T-helper 2 cell (primary cell): ENCODE measurements at regions not wholly inside any gene's neighbourhood (a gene's known extent, or its start where the extent isn't known, plus 50 kb on each side); places are given as distances from the start of the nearest gene placed in this dataset.

Experiments used
- DNase-seq, 5 experiments: peaks; one replicate each; pipeline versions ENCODE4 v3.0.0 to v3.0.0-alpha.2; 2012 to 2022

GRCh38 chr1:234535763-234536515 is 57.0 kb upstream of the TARBP1 start:
- DNase-seq = no peak

DNA sequence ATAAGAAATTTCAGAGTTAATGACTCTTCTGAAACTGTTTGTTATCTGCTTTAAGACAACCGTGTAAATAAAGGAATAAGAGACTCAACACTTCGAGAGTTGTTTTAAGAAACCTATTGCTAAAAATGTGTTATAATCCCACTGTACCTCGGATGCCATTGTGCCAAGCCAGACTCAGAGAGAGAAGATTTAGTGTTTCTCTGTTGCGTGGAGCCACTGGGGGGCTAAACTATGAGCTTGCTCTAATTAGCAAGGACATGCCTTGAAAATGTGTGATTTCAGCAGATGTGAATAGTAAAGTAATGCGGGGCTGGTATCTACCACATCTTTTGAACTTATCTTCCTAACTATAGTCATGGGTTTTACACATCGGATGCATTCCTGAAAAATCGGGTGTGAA is 56.2 kb upstream of the TARBP1 start:
- DNase-seq = no peak

GRCh38 chr1:234533975-234534876 is 55.2 kb upstream of the TARBP1 start:
- DNase-seq = no peak

- no peak for DNase-seq
These were observed 54.3 kb upstream of the TARBP1 start for GRCh38 chr1:234533034-234533891.

- no peak for DNase-seq
These were observed 53.5 kb upstream of the TARBP1 start for GRCh38 chr1:234532503-234532922.

GRCh38 chr1:234531151-234531635 is 52.2 kb upstream of the TARBP1 start:
- DNase-seq = no peak

GRCh38 chr1:234530672-234531071 is 51.7 kb upstream of the TARBP1 start:
- DNase-seq = no peak

DNA sequence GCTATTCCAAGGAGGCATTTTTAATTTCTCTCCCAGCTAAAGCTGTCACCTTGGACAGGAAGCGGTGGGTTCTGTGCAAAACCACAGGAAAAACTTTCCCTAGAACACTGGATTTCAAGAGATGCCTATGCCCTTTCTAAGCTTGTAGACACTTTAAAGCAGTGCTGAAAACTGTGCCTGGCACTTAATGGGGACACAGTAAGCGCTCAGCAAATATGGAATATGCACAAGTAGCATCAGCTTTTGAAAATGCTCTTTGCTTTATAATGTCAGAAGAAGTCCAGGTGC is 50.9 kb upstream of the TARBP1 start:
- DNase-seq = no peak

GRCh38 chr1:234529095-234529949 is 50.3 kb upstream of the TARBP1 start:
- no peak for DNase-seq
